ENCODE measurements at regions not wholly inside any gene's neighbourhood (a gene's known extent, or its start where the extent isn't known, plus 50 kb on each side); places are given as distances from the start of the nearest gene placed in this dataset.

GRCh38 chrX:38968344-38969216 lies 167.3 kb downstream of the MID1IP1 start:
- WGBS = 79% methylated on average over 3 of the region's 3 CpGs
- no peak overlapping the region for H3K23ac ChIP-seq (ENCODE audit: low read length in 2 of 2)
- H3K4me2 ChIP-seq (ENCODE audit: low read length, poor library complexity, severe bottlenecking) = no peak overlapping the region
- no peak overlapping the region for H3K18ac ChIP-seq (ENCODE audit: low read depth in 1 of 2, low read length in 2 of 2)
- no peak overlapping the region for H3K27ac ChIP-seq (ENCODE audit: low read length, poor library complexity, severe bottlenecking)
- H3K4ac ChIP-seq (ENCODE audit: low read depth in 1 of 2, low read length in 2 of 2) = no peak overlapping the region
- H3K14ac ChIP-seq (ENCODE audit: low read length in 2 of 2) = no peak overlapping the region
- peak; percentile 82 for DNase-seq
- no peak overlapping the region for H3K4me3 ChIP-seq (ENCODE audit: insufficient read depth in 1 of 2, low read depth in 1 of 2, low read length in 2 of 2)
- H2BK15ac ChIP-seq (ENCODE audit: low read depth, poor library complexity, severe bottlenecking) = no peak overlapping the region
- H3K9ac ChIP-seq (ENCODE audit: low read length) = peak overlapping the region; percentile 35
- no peaks in the 10 kb centered on the region for H3K36me3 ChIP-seq (ENCODE audit: control insufficient read depth in 1 of 2, insufficient read depth in 2 of 2, low read depth in 1 of 2, low read length in 2 of 2)
- H2AFZ ChIP-seq (ENCODE audit: low read depth, low read length) = no peak overlapping the region
- H3K79me1 ChIP-seq (replicated peaks; ENCODE audit: low read length, poor library complexity, severe bottlenecking) = no peaks in the 10 kb centered on the region
- no peak overlapping the region for H2BK120ac ChIP-seq (ENCODE audit: low read depth, low read length)
- H2BK12ac ChIP-seq (ENCODE audit: low read length in 2 of 2) = no peak overlapping the region
- H2BK5ac ChIP-seq (ENCODE audit: low read depth, low read length, poor library complexity, severe bottlenecking) = no peak overlapping the region
- H4K91ac ChIP-seq (ENCODE audit: low read length) = no peak overlapping the region
- H3K4me1 ChIP-seq (ENCODE audit: control insufficient read depth, insufficient read depth, low read depth, low read length) = no peaks in the 10 kb centered on the region
- no peak overlapping the region for H4K8ac ChIP-seq (ENCODE audit: low read length)
- H2AK5ac ChIP-seq (ENCODE audit: low read length, severe bottlenecking) = no peak overlapping the region
- H3K27me3 ChIP-seq (ENCODE audit: control insufficient read depth in 1 of 2, insufficient read depth in 1 of 2, low read length in 2 of 2) = peaks cover 0 to 11% of the 10 kb centered on the region in 2 experiments
- H3K9me3 ChIP-seq (ENCODE audit: control insufficient read depth, low read length) = peaks cover 5% of the 10 kb centered on the region

GRCh38 chrX:38970074-38970473 lies 168.8 kb downstream of the MID1IP1 start:
- Histone ChIP-seq H3K27ac (ENCODE audit: low read length, poor library complexity, severe bottlenecking) (no peak overlapping the region), H2AK5ac (ENCODE audit: low read length, severe bottlenecking) (no peak overlapping the region), H2BK5ac (ENCODE audit: low read depth, low read length, poor library complexity, severe bottlenecking) (no peak overlapping the region), H4K8ac (ENCODE audit: low read length) (no peak overlapping the region), H3K36me3 (ENCODE audit: control insufficient read depth in 1 of 2, insufficient read depth in 2 of 2, low read depth in 1 of 2, low read length in 2 of 2) (no peaks in the 10 kb centered on the region), H2BK12ac (ENCODE audit: low read length in 2 of 2) (no peak overlapping the region), H4K91ac (ENCODE audit: low read length) (no peak overlapping the region), H3K79me1 (replicated peaks; ENCODE audit: low read length, poor library complexity, severe bottlenecking) (no peaks in the 10 kb centered on the region), H3K18ac (ENCODE audit: low read depth in 1 of 2, low read length in 2 of 2) (no peak overlapping the region), H3K4me3 (ENCODE audit: insufficient read depth in 1 of 2, low read depth in 1 of 2, low read length in 2 of 2) (no peak overlapping the region), H3K27me3 (ENCODE audit: control insufficient read depth in 1 of 2, insufficient read depth in 1 of 2, low read length in 2 of 2) (peaks cover 0 to 20% of the 10 kb centered on the region in 2 experiments), H2AFZ (ENCODE audit: low read depth, low read length) (no peak overlapping the region), H2BK120ac (ENCODE audit: low read depth, low read length) (no peak overlapping the region), H3K4ac (ENCODE audit: low read depth in 1 of 2, low read length in 2 of 2) (no peak overlapping the region), H3K9me3 (ENCODE audit: control insufficient read depth, low read length) (peaks cover 5% of the 10 kb centered on the region), H3K23ac (ENCODE audit: low read length in 2 of 2) (no peak overlapping the region), H3K14ac (ENCODE audit: low read length in 2 of 2) (no peak overlapping the region), H2BK15ac (ENCODE audit: low read depth, poor library complexity, severe bottlenecking) (no peak overlapping the region), H3K9ac (ENCODE audit: low read length) (no peak overlapping the region), H3K4me2 (ENCODE audit: low read length, poor library complexity, severe bottlenecking) (no peak overlapping the region), H3K4me1 (ENCODE audit: control insufficient read depth, insufficient read depth, low read depth, low read length) (no peaks in the 10 kb centered on the region)
- no peak for DNase-seq
- no CpG with 5 or more reads among the region's 1 CpG for WGBS

- Histone ChIP-seq H3K4ac (ENCODE audit: low read depth in 1 of 2, low read length in 2 of 2) (no peak overlapping the region), H3K36me3 (ENCODE audit: control insufficient read depth in 1 of 2, insufficient read depth in 2 of 2, low read depth in 1 of 2, low read length in 2 of 2) (no peaks in the 10 kb centered on the region), H2AK5ac (ENCODE audit: low read length, severe bottlenecking) (no peak overlapping the region), H3K18ac (ENCODE audit: low read depth in 1 of 2, low read length in 2 of 2) (no peak overlapping the region), H3K27me3 (ENCODE audit: control insufficient read depth in 1 of 2, insufficient read depth in 1 of 2, low read length in 2 of 2) (peaks cover 0 to 20% of the 10 kb centered on the region in 2 experiments), H3K4me1 (ENCODE audit: control insufficient read depth, insufficient read depth, low read depth, low read length) (no peaks in the 10 kb centered on the region), H3K79me1 (replicated peaks; ENCODE audit: low read length, poor library complexity, severe bottlenecking) (no peaks in the 10 kb centered on the region), H4K8ac (ENCODE audit: low read length) (no peak overlapping the region), H2BK15ac (ENCODE audit: low read depth, poor library complexity, severe bottlenecking) (no peak overlapping the region), H2BK5ac (ENCODE audit: low read depth, low read length, poor library complexity, severe bottlenecking) (no peak overlapping the region), H3K23ac (ENCODE audit: low read length in 2 of 2) (no peak overlapping the region), H3K14ac (ENCODE audit: low read length in 2 of 2) (no peak overlapping the region), H2AFZ (ENCODE audit: low read depth, low read length) (no peak overlapping the region), H3K9ac (ENCODE audit: low read length) (no peak overlapping the region), H4K91ac (ENCODE audit: low read length) (no peak overlapping the region), H3K27ac (ENCODE audit: low read length, poor library complexity, severe bottlenecking) (no peak overlapping the region), H3K4me3 (ENCODE audit: insufficient read depth in 1 of 2, low read depth in 1 of 2, low read length in 2 of 2) (no peak overlapping the region), H3K4me2 (ENCODE audit: low read length, poor library complexity, severe bottlenecking) (no peak overlapping the region), H2BK12ac (ENCODE audit: low read length in 2 of 2) (no peak overlapping the region), H2BK120ac (ENCODE audit: low read depth, low read length) (no peak overlapping the region), H3K9me3 (ENCODE audit: control insufficient read depth, low read length) (peaks cover 5% of the 10 kb centered on the region)
- WGBS = 77% methylated on average over 3 of the region's 3 CpGs
- no peak for DNase-seq
These were observed 169.6 kb downstream of the MID1IP1 start for GRCh38 chrX:38970845-38971244.

- peak; percentile 13 for DNase-seq
- Histone ChIP-seq H4K91ac (ENCODE audit: low read length) (no peak overlapping the region), H3K23ac (ENCODE audit: low read length in 2 of 2) (no peak overlapping the region), H3K9ac (ENCODE audit: low read length) (no peak overlapping the region), H2AFZ (ENCODE audit: low read depth, low read length) (no peak overlapping the region), H3K9me3 (ENCODE audit: control insufficient read depth, low read length) (peaks cover 5% of the 10 kb centered on the region), H3K4me3 (ENCODE audit: insufficient read depth in 1 of 2, low read depth in 1 of 2, low read length in 2 of 2) (no peak overlapping the region), H3K14ac (ENCODE audit: low read length in 2 of 2) (no peak overlapping the region), H3K4me2 (ENCODE audit: low read length, poor library complexity, severe bottlenecking) (no peak overlapping the region), H3K4me1 (ENCODE audit: control insufficient read depth, insufficient read depth, low read depth, low read length) (no peaks in the 10 kb centered on the region), H3K79me1 (replicated peaks; ENCODE audit: low read length, poor library complexity, severe bottlenecking) (no peaks in the 10 kb centered on the region), H2BK120ac (ENCODE audit: low read depth, low read length) (no peak overlapping the region), H2BK15ac (ENCODE audit: low read depth, poor library complexity, severe bottlenecking) (no peak overlapping the region), H3K27me3 (ENCODE audit: control insufficient read depth in 1 of 2, insufficient read depth in 1 of 2, low read length in 2 of 2) (peaks cover 0 to 17% of the 10 kb centered on the region in 2 experiments), H3K36me3 (ENCODE audit: control insufficient read depth in 1 of 2, insufficient read depth in 2 of 2, low read depth in 1 of 2, low read length in 2 of 2) (no peaks in the 10 kb centered on the region), H3K4ac (ENCODE audit: low read depth in 1 of 2, low read length in 2 of 2) (no peak overlapping the region), H3K27ac (ENCODE audit: low read length, poor library complexity, severe bottlenecking) (no peak overlapping the region), H4K8ac (ENCODE audit: low read length) (no peak overlapping the region), H2AK5ac (ENCODE audit: low read length, severe bottlenecking) (no peak overlapping the region), H2BK5ac (ENCODE audit: low read depth, low read length, poor library complexity, severe bottlenecking) (no peak overlapping the region), H3K18ac (ENCODE audit: low read depth in 1 of 2, low read length in 2 of 2) (no peak overlapping the region), H2BK12ac (ENCODE audit: low read length in 2 of 2) (no peak overlapping the region)
- 71% methylated on average over 3 of the region's 3 CpGs for WGBS
These were observed 172.1 kb downstream of the MID1IP1 start for GRCh38 chrX:38973322-38973721.
